ENCODE measurements at regions not wholly inside any gene's neighbourhood (a gene's known extent, or its start where the extent isn't known, plus 50 kb on each side); places are given as distances from the start of the nearest gene placed in this dataset.
A peak's percentile ranks its signal among the peaks of the same experiment; 100 is the strongest.

- Histone ChIP-seq H3K27me3 (ENCODE audit: control insufficient read depth, insufficient read depth, low read length) (no peaks in the 10 kb centered on the region), H3K36me3 (replicated peaks; ENCODE audit: control insufficient read depth, insufficient read depth, low read length) (no peaks in the 10 kb centered on the region), H3K4me3 (ENCODE audit: insufficient read depth, low read depth, low read length) (no peak overlapping the region)
- DNase-seq = peak; percentile 55
Measured at GRCh38 chr9:78543353-78543752, 246.4 kb downstream of the PSAT1 start.

GRCh38 chr9:78544230-78544629 is 247.3 kb downstream of the PSAT1 start:
- DNase-seq = no peak
- Histone ChIP-seq H3K36me3 (replicated peaks; ENCODE audit: control insufficient read depth, insufficient read depth, low read length) (no peaks in the 10 kb centered on the region), H3K27me3 (ENCODE audit: control insufficient read depth, insufficient read depth, low read length) (no peaks in the 10 kb centered on the region), H3K4me3 (ENCODE audit: insufficient read depth, low read depth, low read length) (no peak overlapping the region)

- H3K4me3 ChIP-seq (ENCODE audit: insufficient read depth, low read depth, low read length) = no peak overlapping the region
Measured at GRCh38 chr9:78547831-78548230, 250.9 kb downstream of the PSAT1 start.

DNA sequence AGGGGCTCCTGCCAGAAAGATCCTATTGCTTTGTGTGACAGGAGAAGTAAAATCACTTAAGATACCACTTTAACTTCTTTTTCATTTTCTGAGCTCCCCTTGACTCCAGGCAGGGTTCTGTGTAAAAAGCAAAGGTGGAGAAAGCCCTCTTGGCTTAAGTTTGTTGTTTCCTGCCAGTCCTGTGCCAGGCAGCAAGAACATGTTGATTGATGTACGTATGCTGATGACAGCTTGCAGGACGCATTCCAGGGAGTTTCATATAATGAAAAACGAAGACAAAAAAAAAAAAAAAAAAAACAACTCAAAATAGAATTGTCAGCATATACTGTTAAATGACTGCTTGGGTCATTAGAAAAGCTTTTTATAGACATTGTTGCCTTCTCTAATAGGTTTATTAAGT is 251.7 kb downstream of the PSAT1 start:
- DNase-seq = no peak
- Histone ChIP-seq H3K36me3 (replicated peaks; ENCODE audit: control insufficient read depth, insufficient read depth, low read length) (no peaks in the 10 kb centered on the region), H3K27me3 (ENCODE audit: control insufficient read depth, insufficient read depth, low read length) (no peaks in the 10 kb centered on the region), H3K4me3 (ENCODE audit: insufficient read depth, low read depth, low read length) (no peak overlapping the region)

More at GRCh38 chr9:78547831-78548230, 250.9 kb downstream of the PSAT1 start:
- H3K27me3 ChIP-seq (ENCODE audit: control insufficient read depth, insufficient read depth, low read length) = no peaks in the 10 kb centered on the region
- no peaks in the 10 kb centered on the region for H3K36me3 ChIP-seq (replicated peaks; ENCODE audit: control insufficient read depth, insufficient read depth, low read length)
- no peak for DNase-seq

- Histone ChIP-seq H3K36me3 (replicated peaks; ENCODE audit: control insufficient read depth, insufficient read depth, low read length) (no peaks in the 10 kb centered on the region), H3K4me3 (ENCODE audit: insufficient read depth, low read depth, low read length) (no peak overlapping the region), H3K27me3 (ENCODE audit: control insufficient read depth, insufficient read depth, low read length) (no peaks in the 10 kb centered on the region)
- no peak for DNase-seq
Measured at GRCh38 chr9:78549711-78550110, 252.8 kb downstream of the PSAT1 start.

GRCh38 chr9:78552802-78553201 is 255.9 kb downstream of the PSAT1 start:
- Histone ChIP-seq H3K36me3 (replicated peaks; ENCODE audit: control insufficient read depth, insufficient read depth, low read length) (no peaks in the 10 kb centered on the region), H3K4me3 (ENCODE audit: insufficient read depth, low read depth, low read length) (no peak overlapping the region), H3K27me3 (ENCODE audit: control insufficient read depth, insufficient read depth, low read length) (no peaks in the 10 kb centered on the region)
- no peak for DNase-seq

DNA sequence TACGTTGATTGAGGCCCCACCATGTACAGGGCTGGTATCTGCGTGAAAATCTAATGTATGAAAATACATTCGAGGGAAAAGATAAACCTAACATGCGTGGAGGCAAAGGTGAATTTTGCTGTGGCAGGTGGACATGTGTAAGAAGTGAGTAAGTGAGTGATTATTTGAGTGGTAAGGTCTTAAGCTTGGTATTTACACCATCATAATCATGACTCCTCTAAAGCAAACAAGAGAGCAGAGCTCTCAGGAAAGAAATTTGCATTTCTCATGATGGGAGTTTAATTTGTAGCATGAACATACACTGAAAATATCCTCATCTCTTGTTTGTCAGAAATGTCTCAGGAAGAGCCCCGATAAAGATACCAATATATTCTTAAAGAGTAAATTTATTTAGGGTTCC is 260.6 kb downstream of the PSAT1 start:
- no peaks in the 10 kb centered on the region for H3K27me3 ChIP-seq (ENCODE audit: control insufficient read depth, insufficient read depth, low read length)
- no peak for DNase-seq
- no peaks in the 10 kb centered on the region for H3K36me3 ChIP-seq (replicated peaks; ENCODE audit: control insufficient read depth, insufficient read depth, low read length)
- H3K4me3 ChIP-seq (ENCODE audit: insufficient read depth, low read depth, low read length) = no peak overlapping the region

DNA sequence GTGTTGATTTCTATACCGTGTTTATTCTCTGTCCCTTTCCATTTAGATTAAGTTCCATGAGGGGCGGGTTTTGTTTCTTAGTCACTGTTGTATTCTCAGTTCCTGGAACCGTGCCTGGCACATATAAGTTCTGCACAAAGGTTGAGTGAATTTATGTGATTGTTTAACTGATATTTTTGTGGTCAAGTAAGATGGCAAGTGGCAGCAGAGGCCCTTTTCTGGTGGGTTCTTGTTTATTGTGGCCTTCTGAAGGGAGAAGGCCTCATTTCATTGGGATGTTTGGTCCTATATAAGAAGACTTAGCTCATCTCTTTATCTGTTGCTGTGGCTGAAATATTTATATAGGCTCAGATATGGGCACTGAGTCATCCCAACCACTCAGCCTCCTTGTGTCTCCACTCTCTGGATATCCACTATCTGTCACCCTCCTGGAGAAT is 262.5 kb downstream of the PSAT1 start:
- no peak for DNase-seq

DNA sequence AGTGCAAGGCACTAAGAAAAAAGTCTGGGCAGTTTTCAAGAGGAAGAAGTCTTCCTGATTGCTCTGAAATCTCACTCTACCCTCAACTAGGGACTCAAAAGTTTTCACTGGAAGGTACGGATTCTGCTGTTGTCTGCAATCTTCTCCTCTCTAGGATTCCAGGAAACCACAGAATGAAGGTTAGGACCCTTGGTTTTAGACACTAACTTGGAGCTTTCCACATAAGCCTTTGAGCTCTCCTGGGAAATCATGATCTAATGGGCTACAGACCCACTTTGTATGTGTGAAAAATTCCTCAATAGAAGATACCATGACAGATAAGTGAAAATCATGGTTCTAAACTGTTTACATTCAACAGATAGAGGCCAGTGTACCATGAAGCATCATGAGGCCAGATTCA is 265.1 kb downstream of the PSAT1 start:
- Histone ChIP-seq H3K36me3 (replicated peaks; ENCODE audit: control insufficient read depth, insufficient read depth, low read length) (no peaks in the 10 kb centered on the region), H3K4me3 (ENCODE audit: insufficient read depth, low read depth, low read length) (no peak overlapping the region), H3K27me3 (ENCODE audit: control insufficient read depth, insufficient read depth, low read length) (no peaks in the 10 kb centered on the region)
- DNase-seq = no peak

More for the DNA sequence above, 262.5 kb downstream of the PSAT1 start:
- Histone ChIP-seq H3K27me3 (ENCODE audit: control insufficient read depth, insufficient read depth, low read length) (no peaks in the 10 kb centered on the region), H3K4me3 (ENCODE audit: insufficient read depth, low read depth, low read length) (no peak overlapping the region), H3K36me3 (replicated peaks; ENCODE audit: control insufficient read depth, insufficient read depth, low read length) (no peaks in the 10 kb centered on the region)

GRCh38 chr9:78563269-78563668 is 266.3 kb downstream of the PSAT1 start:
- Histone ChIP-seq H3K36me3 (replicated peaks; ENCODE audit: control insufficient read depth, insufficient read depth, low read length) (no peaks in the 10 kb centered on the region), H3K4me3 (ENCODE audit: insufficient read depth, low read depth, low read length) (no peak overlapping the region), H3K27me3 (ENCODE audit: control insufficient read depth, insufficient read depth, low read length) (no peaks in the 10 kb centered on the region)
- no peak for DNase-seq

GRCh38 chr9:78565481-78565880 is 268.6 kb downstream of the PSAT1 start:
- no peak for DNase-seq
- H3K4me3 ChIP-seq (ENCODE audit: insufficient read depth, low read depth, low read length) = no peak overlapping the region
- no peaks in the 10 kb centered on the region for H3K27me3 ChIP-seq (ENCODE audit: control insufficient read depth, insufficient read depth, low read length)
- no peaks in the 10 kb centered on the region for H3K36me3 ChIP-seq (replicated peaks; ENCODE audit: control insufficient read depth, insufficient read depth, low read length)

- no peak for DNase-seq
- Histone ChIP-seq H3K36me3 (replicated peaks; ENCODE audit: control insufficient read depth, insufficient read depth, low read length) (no peaks in the 10 kb centered on the region), H3K27me3 (ENCODE audit: control insufficient read depth, insufficient read depth, low read length) (no peaks in the 10 kb centered on the region), H3K4me3 (ENCODE audit: insufficient read depth, low read depth, low read length) (no peak overlapping the region)
Measured at GRCh38 chr9:78566521-78566920, 269.6 kb downstream of the PSAT1 start.

GRCh38 chr9:78566948-78567675 is 270.2 kb downstream of the PSAT1 start:
- no peaks in the 10 kb centered on the region for H3K36me3 ChIP-seq (replicated peaks; ENCODE audit: control insufficient read depth, insufficient read depth, low read length)

GRCh38 chr9:78567693-78568092 is 270.8 kb downstream of the PSAT1 start:
- Histone ChIP-seq H3K27me3 (ENCODE audit: control insufficient read depth, insufficient read depth, low read length) (no peaks in the 10 kb centered on the region), H3K4me3 (ENCODE audit: insufficient read depth, low read depth, low read length) (no peak overlapping the region), H3K36me3 (replicated peaks; ENCODE audit: control insufficient read depth, insufficient read depth, low read length) (no peaks in the 10 kb centered on the region)
- DNase-seq = no peak

More at GRCh38 chr9:78566948-78567675, 270.2 kb downstream of the PSAT1 start:
- H3K27me3 ChIP-seq (ENCODE audit: control insufficient read depth, insufficient read depth, low read length) = no peaks in the 10 kb centered on the region
- no peak overlapping the region for H3K4me3 ChIP-seq (ENCODE audit: insufficient read depth, low read depth, low read length)
- DNase-seq = no peak

- no peak for DNase-seq
- no peaks in the 10 kb centered on the region for H3K27me3 ChIP-seq (ENCODE audit: control insufficient read depth, insufficient read depth, low read length)
- H3K4me3 ChIP-seq (ENCODE audit: insufficient read depth, low read depth, low read length) = no peak overlapping the region
Measured at GRCh38 chr9:78568774-78569173, 271.8 kb downstream of the PSAT1 start.

GRCh38 chr9:78572266-78572665 is 275.3 kb downstream of the PSAT1 start:
- no peaks in the 10 kb centered on the region for H3K36me3 ChIP-seq (replicated peaks; ENCODE audit: control insufficient read depth, insufficient read depth, low read length)
- DNase-seq = no peak
- H3K27me3 ChIP-seq (ENCODE audit: control insufficient read depth, insufficient read depth, low read length) = no peaks in the 10 kb centered on the region
- no peak overlapping the region for H3K4me3 ChIP-seq (ENCODE audit: insufficient read depth, low read depth, low read length)

More at GRCh38 chr9:78568774-78569173, 271.8 kb downstream of the PSAT1 start:
- no peaks in the 10 kb centered on the region for H3K36me3 ChIP-seq (replicated peaks; ENCODE audit: control insufficient read depth, insufficient read depth, low read length)
